CD4-positive, alpha-beta T cell (primary cell): ENCODE measurements at regions not wholly inside any gene's neighbourhood (a gene's known extent, or its start where the extent isn't known, plus 50 kb on each side); places are given as distances from the start of the nearest gene placed in this dataset.

ENCODE experiments used
- ATAC-seq: fragments of 200-7000 bp; cut with Tn5 transposase; one replicate; pipeline ENCODE4 v1.10.0; 2022; ENCODE audit warnings: mild to moderate bottlenecking; ENCODE audit not compliant: poor library complexity
- CTCF ChIA-PET: fragments of 350-600 bp; sonication (Branson Sonifier 250); formaldehyde crosslinking; loops from one replicate; lab custom pipeline; 2021; ENCODE audit warnings: antibody characterized with exemption, inconsistent platforms; lab: Charles Lee
- POLR2A ChIA-PET: fragments of 350-600 bp; sonication (Branson Sonifier 250); formaldehyde crosslinking; loops from one replicate; lab custom pipeline; 2021; ENCODE audit warnings: antibody characterized with exemption, inconsistent platforms; lab: Charles Lee
- DNase-seq, 14 experiments: peaks; one replicate each; pipeline ENCODE4 v3.0.0-alpha.2; 2013 to 2020; ENCODE audit warnings: mixed read lengths in 2 of 14
- H3K27ac ChIP-seq, 2 donors: one replicate each; pipeline versions ENCODE4 v1.5.1 to v1.7.0; 2013; ENCODE audit warnings: low read length in 2 of 2, low read depth in 1 of 2, mild to moderate bottlenecking in 1 of 2
- H3K27me3 ChIP-seq, 2 experiments: 1 replicate in 1 of 2; 2 replicates in 1 of 2; pipeline versions ENCODE4 v1.6.1 to v1.7.0; 2013; ENCODE audit warnings: low read length in 2 of 2, control low read depth in 1 of 2, mild to moderate bottlenecking in 1 of 2, moderate library complexity in 1 of 2; ENCODE audit not compliant: insufficient read depth in 2 of 2, control insufficient read depth in 1 of 2
- H3K36me3 ChIP-seq: one replicate; pipeline ENCODE4 v1.6.1; 2013; ENCODE audit warnings: low read length, control low read depth; ENCODE audit not compliant: insufficient read depth
- H3K4me1 ChIP-seq: one replicate; pipeline ENCODE4 v1.6.1; 2013; ENCODE audit warnings: low read length, control low read depth; ENCODE audit not compliant: insufficient read depth
- H3K4me3 ChIP-seq: one replicate; pipeline ENCODE4 v1.5.1; 2013; ENCODE audit warnings: mild to moderate bottlenecking, low read length, moderate library complexity
- H3K9me3 ChIP-seq, 2 experiments: 1 replicate in 1 of 2; 2 replicates in 1 of 2; pipeline versions ENCODE4 v1.6.1 to v1.7.0; 2013; ENCODE audit warnings: low read length in 2 of 2, mild to moderate bottlenecking in 2 of 2, control low read depth in 1 of 2, moderate library complexity in 1 of 2; ENCODE audit not compliant: control insufficient read depth in 1 of 2, insufficient read depth in 1 of 2
- H3K27ac Mint-ChIP-seq: one replicate; pipeline ENCODE4 v1.8.0; 2020; ENCODE audit warnings: mixed read lengths
- H3K27me3 Mint-ChIP-seq: one replicate; pipeline ENCODE4 v1.8.0; 2021; ENCODE audit warnings: mixed read lengths
- H3K36me3 Mint-ChIP-seq: one replicate; pipeline ENCODE4 v1.8.0; 2021; ENCODE audit warnings: low read depth, mixed read lengths
- H3K4me1 Mint-ChIP-seq: one replicate; pipeline ENCODE4 v1.8.0; 2021; ENCODE audit warnings: low read depth, mixed read lengths
- H3K4me3 Mint-ChIP-seq: one replicate; pipeline ENCODE4 v1.8.0; 2020; ENCODE audit warnings: mild to moderate bottlenecking, mixed read lengths
- H3K9me3 Mint-ChIP-seq: one replicate; pipeline ENCODE4 v1.8.0; 2020; ENCODE audit warnings: mixed read lengths
- intact Hi-C, 2 experiments: fragments of 100-400 bp; cut with DNase I in 1 of 2; cut with micrococcal nuclease in 1 of 2; formaldehyde crosslinking; loops; one replicate each; pipeline versions ENCODE4 v1.15.1 to v1.9.0; 2023 to 2025; cut with DNase I, micrococcal nuclease
- TF ChIP-seq, protein P1 (sequence below): fragments of 200-600 bp; IDR thresholded peaks from one replicate; pipeline ENCODE4 v1.8.0; 2022; ENCODE audit warnings: antibody characterized with exemption, mild to moderate bottlenecking

DNA sequence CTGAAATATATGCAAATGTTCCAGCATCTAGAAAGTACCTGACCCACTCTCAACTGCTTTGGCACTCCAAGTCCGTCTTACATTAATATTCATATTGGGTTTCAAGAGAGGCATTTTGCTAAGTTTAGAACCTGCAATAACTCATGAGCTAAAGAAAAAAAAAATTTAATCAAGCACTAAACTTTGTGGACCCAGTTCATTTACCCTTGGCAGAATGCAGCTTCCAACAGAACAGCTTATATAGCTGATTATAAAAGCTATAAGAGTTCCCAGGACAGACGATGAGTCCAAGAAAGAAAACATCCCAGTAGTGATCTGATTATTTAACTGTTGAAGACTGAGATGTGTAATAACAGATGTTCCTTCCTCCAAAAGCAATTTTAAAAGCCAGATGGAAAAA lies 592.0 kb downstream of the KCNH5 start:
- no peaks in the 10 kb centered on the region for H3K27me3 ChIP-seq
- intact Hi-C loops = no loop called here
- no peak overlapping the region for H3K27ac Mint-ChIP-seq
- DNase-seq (no peak), ATAC-seq (no peak)
- peaks cover 4% of the 10 kb centered on the region for H3K9me3 Mint-ChIP-seq
- no peaks in the 10 kb centered on the region for H3K27me3 Mint-ChIP-seq
- POLR2A ChIA-PET = no interaction called here
- H3K9me3 ChIP-seq = no peaks in the 10 kb centered on the region
- no peak overlapping the region for H3K4me3 Mint-ChIP-seq
- H3K36me3 Mint-ChIP-seq = no peaks in the 10 kb centered on the region
- TF ChIP-seq, protein P1, sequence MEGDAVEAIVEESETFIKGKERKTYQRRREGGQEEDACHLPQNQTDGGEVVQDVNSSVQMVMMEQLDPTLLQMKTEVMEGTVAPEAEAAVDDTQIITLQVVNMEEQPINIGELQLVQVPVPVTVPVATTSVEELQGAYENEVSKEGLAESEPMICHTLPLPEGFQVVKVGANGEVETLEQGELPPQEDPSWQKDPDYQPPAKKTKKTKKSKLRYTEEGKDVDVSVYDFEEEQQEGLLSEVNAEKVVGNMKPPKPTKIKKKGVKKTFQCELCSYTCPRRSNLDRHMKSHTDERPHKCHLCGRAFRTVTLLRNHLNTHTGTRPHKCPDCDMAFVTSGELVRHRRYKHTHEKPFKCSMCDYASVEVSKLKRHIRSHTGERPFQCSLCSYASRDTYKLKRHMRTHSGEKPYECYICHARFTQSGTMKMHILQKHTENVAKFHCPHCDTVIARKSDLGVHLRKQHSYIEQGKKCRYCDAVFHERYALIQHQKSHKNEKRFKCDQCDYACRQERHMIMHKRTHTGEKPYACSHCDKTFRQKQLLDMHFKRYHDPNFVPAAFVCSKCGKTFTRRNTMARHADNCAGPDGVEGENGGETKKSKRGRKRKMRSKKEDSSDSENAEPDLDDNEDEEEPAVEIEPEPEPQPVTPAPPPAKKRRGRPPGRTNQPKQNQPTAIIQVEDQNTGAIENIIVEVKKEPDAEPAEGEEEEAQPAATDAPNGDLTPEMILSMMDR = no peak
- no peaks in the 10 kb centered on the region for H3K36me3 ChIP-seq
- CTCF ChIA-PET = no interaction called here
- H3K4me1 ChIP-seq = no peaks in the 10 kb centered on the region
- H3K27ac ChIP-seq = no peak overlapping the region
- no peak overlapping the region for H3K4me3 ChIP-seq
- H3K4me1 Mint-ChIP-seq = no peaks in the 10 kb centered on the region

- ATAC-seq (no peak), DNase-seq (no peak)
- intact Hi-C loops = no loop called here
- Histone ChIP-seq H3K4me3 (no peak overlapping the region), H3K27me3 (no peaks in the 10 kb centered on the region), H3K27ac (no peak overlapping the region), H3K9me3 (no peaks in the 10 kb centered on the region), H3K36me3 (no peaks in the 10 kb centered on the region), H3K4me1 (no peaks in the 10 kb centered on the region)
- CTCF ChIA-PET = no interaction called here
- Mint-ChIP-seq H3K36me3 (no peaks in the 10 kb centered on the region), H3K4me1 (no peaks in the 10 kb centered on the region), H3K4me3 (no peak overlapping the region), H3K27me3 (no peaks in the 10 kb centered on the region), H3K9me3 (peaks cover 4% of the 10 kb centered on the region), H3K27ac (no peak overlapping the region)
- POLR2A ChIA-PET = no interaction called here
- TF ChIP-seq, protein P1 = no peak
Measured at GRCh38 chr14:62455446-62455845, 589.8 kb downstream of the KCNH5 start.

DNA sequence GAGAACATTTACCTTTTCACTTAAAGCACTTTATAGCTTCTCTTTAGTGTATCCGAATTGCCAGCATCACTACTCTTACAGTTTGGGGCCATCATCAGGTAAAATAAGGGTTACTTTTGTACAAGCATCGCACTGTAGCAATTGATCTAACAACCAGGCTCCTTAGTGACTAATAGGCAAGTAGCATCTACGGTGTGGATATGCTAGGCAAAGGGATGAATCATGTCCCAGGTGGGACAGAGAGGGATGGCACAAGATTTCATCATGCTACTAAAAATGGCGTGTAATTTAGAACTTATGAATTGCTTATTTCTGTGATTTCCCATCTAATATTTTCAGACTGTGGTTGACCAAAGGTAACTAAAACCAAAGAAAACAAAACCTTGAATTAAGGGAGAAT lies 582.3 kb downstream of the KCNH5 start:
- Mint-ChIP-seq H3K27me3 (no peaks in the 10 kb centered on the region), H3K4me1 (no peaks in the 10 kb centered on the region), H3K4me3 (no peak overlapping the region), H3K9me3 (peaks cover 3% of the 10 kb centered on the region), H3K27ac (no peak overlapping the region), H3K36me3 (no peaks in the 10 kb centered on the region)
- Histone ChIP-seq H3K4me1 (no peaks in the 10 kb centered on the region), H3K36me3 (no peaks in the 10 kb centered on the region), H3K27me3 (no peaks in the 10 kb centered on the region), H3K27ac (no peak overlapping the region), H3K9me3 (no peaks in the 10 kb centered on the region), H3K4me3 (no peak overlapping the region)
- CTCF ChIA-PET = no interaction called here
- intact Hi-C loops = no loop called here
- POLR2A ChIA-PET = no interaction called here
- no peak for DNase-seq
- TF ChIP-seq, protein P1 = no peak
- ATAC-seq = no peak
